ENCODE measurements at regions not wholly inside any gene's neighbourhood (a gene's known extent, or its start where the extent isn't known, plus 50 kb on each side); places are given as distances from the start of the nearest gene placed in this dataset.
A peak's percentile ranks its signal among the peaks of the same experiment; 100 is the strongest.

- Histone ChIP-seq H3K36me3 (no peaks in the 10 kb centered on the region), H3K4me3 (no peak overlapping the region), H3K4me1 (ENCODE audit: low read depth) (no peaks in the 10 kb centered on the region), H3K27me3 (peaks cover 33% of the 10 kb centered on the region), H3K27ac (no peak overlapping the region), H3K9me3 (ENCODE audit: low read depth) (no peaks in the 10 kb centered on the region)
- TF ChIP-seq, protein P1, sequence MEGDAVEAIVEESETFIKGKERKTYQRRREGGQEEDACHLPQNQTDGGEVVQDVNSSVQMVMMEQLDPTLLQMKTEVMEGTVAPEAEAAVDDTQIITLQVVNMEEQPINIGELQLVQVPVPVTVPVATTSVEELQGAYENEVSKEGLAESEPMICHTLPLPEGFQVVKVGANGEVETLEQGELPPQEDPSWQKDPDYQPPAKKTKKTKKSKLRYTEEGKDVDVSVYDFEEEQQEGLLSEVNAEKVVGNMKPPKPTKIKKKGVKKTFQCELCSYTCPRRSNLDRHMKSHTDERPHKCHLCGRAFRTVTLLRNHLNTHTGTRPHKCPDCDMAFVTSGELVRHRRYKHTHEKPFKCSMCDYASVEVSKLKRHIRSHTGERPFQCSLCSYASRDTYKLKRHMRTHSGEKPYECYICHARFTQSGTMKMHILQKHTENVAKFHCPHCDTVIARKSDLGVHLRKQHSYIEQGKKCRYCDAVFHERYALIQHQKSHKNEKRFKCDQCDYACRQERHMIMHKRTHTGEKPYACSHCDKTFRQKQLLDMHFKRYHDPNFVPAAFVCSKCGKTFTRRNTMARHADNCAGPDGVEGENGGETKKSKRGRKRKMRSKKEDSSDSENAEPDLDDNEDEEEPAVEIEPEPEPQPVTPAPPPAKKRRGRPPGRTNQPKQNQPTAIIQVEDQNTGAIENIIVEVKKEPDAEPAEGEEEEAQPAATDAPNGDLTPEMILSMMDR (IDR thresholded peaks at IDR 0.05; ENCODE audit: low read depth, low read length) = no peak
- no peak for DNase-seq (ENCODE audit: low read depth in 1 of 2, low spot score in 1 of 2)
Measured at GRCh38 chr1:93774707-93775106, 93.1 kb upstream of the BCAR3 start.

DNA sequence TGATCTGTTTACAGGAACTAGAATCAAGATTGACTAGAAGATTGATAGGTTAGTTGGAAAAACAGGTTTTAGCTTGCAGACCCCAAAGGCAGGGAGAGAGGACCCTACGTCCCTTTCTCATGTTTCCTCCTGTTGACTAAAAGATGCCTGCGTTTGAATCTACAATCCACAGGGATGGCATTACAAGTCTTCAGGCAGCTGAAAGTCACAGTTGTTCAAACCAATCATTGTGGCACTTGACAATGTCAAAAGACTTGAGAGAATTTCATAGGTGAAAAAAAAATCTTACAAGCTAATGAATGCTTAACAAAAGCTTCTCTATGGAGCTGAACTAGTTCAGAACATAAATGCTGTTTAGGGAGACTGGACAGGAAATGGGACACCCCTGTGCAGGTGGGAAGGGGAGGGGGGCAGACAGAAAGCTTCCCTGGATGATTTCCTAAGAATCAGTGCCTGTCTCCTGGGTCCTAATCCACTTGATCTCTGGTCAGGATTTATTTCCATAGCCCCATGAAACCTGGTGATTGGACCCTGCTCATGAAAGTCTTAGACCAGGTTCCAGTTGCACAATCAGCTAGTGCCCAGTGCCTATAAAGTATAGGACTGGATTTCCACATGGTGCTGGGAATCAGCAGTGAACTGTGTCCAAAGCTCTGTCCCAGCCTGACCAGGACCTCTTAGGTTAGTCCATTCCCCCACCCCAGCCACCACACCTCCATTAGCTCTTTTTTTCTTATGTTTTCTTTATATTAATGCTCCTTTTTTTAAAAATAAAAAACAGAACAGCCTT, 91.6 kb upstream of the BCAR3 start:
- Histone ChIP-seq H3K4me1 (ENCODE audit: low read depth) (no peaks in the 10 kb centered on the region), H3K27ac (no peak overlapping the region), H3K4me3 (no peak overlapping the region), H3K9me3 (ENCODE audit: low read depth) (no peaks in the 10 kb centered on the region), H3K27me3 (peaks cover 33% of the 10 kb centered on the region), H3K36me3 (no peaks in the 10 kb centered on the region)
- DNase-seq (ENCODE audit: low read depth in 1 of 2, low spot score in 1 of 2) = no peak
- TF ChIP-seq, protein P1 (IDR thresholded peaks at IDR 0.05; ENCODE audit: low read depth, low read length) = no peak

- TF ChIP-seq, protein P1 (IDR thresholded peaks at IDR 0.05; ENCODE audit: low read depth, low read length) = no peak
- DNase-seq (ENCODE audit: low read depth in 1 of 2, low spot score in 1 of 2) = no peak
- H3K36me3 ChIP-seq = no peaks in the 10 kb centered on the region
- H3K27ac ChIP-seq = no peak overlapping the region
- peaks cover 34% of the 10 kb centered on the region for H3K27me3 ChIP-seq
- no peak overlapping the region for H3K4me3 ChIP-seq
- H3K4me1 ChIP-seq (ENCODE audit: low read depth) = no peaks in the 10 kb centered on the region
- no peaks in the 10 kb centered on the region for H3K9me3 ChIP-seq (ENCODE audit: low read depth)
Measured at GRCh38 chr1:93771843-93772242, 90.2 kb upstream of the BCAR3 start.

DNA sequence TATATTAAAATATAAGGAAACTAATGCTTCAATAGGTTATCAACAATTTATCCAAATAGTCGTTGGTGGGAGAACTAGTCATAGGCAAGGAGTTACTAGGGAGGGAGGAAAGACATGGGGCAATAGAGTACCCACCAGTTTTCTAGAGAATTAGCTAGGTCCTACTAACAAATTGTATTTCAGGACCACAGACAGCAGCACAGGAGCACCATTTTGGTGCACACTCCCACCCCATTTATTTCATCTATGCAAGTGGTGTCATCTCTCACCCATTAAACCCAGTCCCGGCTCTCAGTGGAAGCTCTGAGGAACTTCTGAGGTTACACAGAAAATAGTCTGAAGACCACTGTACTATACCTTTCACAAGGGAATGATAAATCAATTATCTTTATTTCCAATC, 89.0 kb upstream of the BCAR3 start:
- H3K4me3 ChIP-seq = no peak overlapping the region
- H3K27me3 ChIP-seq = peaks cover 35% of the 10 kb centered on the region
- H3K9me3 ChIP-seq (ENCODE audit: low read depth) = no peaks in the 10 kb centered on the region
- no peaks in the 10 kb centered on the region for H3K36me3 ChIP-seq
- DNase-seq (ENCODE audit: low read depth in 1 of 2, low spot score in 1 of 2) = peak; percentile 38 to 47
- H3K4me1 ChIP-seq (ENCODE audit: low read depth) = no peaks in the 10 kb centered on the region
- TF ChIP-seq, protein P1 (IDR thresholded peaks at IDR 0.05; ENCODE audit: low read depth, low read length) = no peak
- H3K27ac ChIP-seq = no peak overlapping the region

DNA sequence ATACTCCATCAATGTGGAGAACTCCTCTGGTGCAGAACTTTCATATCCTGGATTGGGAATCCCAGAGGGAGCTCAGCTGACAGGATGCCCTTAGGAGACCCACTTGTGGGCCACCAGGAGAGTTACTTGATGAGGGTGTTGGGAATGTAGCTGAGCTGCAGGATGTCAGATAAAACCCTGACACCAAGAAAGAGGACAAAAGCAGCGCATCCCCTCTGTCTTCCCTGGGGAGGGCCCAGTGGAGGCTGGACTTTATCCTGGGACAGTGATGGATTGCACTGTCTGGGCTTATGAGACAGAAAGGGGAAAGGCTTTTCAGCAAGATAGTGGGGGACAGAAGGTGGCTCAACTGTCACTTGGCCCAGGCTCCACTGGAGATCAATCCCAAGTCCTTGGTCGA, 88.1 kb upstream of the BCAR3 start:
- H3K9me3 ChIP-seq (ENCODE audit: low read depth) = no peaks in the 10 kb centered on the region
- H3K36me3 ChIP-seq = no peaks in the 10 kb centered on the region
- H3K4me1 ChIP-seq (ENCODE audit: low read depth) = no peaks in the 10 kb centered on the region
- H3K4me3 ChIP-seq = no peak overlapping the region
- H3K27ac ChIP-seq = no peak overlapping the region
- peaks cover 30% of the 10 kb centered on the region for H3K27me3 ChIP-seq
- no peak for DNase-seq (ENCODE audit: low read depth in 1 of 2, low spot score in 1 of 2)
- TF ChIP-seq, protein P1 (IDR thresholded peaks at IDR 0.05; ENCODE audit: low read depth, low read length) = no peak

All from cardiac muscle cell (in vitro differentiated cells and primary cell).